HCT116 (cell line): ENCODE measurements at regions not wholly inside any gene's neighbourhood (a gene's known extent, or its start where the extent isn't known, plus 50 kb on each side); places are given as distances from the start of the nearest gene placed in this dataset.

Experiments
- ATAC-seq: fragments of 200-7000 bp; cut with Tn5 transposase; 2 replicates; pipeline ENCODE4 v1.9.1; 2020; ENCODE audit warnings: mild to moderate bottlenecking, moderate library complexity
- BruUV-seq: library from RNA; stranded (reverse); fragments of 400-500 nt; replicated peaks from 2 replicates; lab custom pipeline; 2021; lab: Mats Ljungman, UMichigan
- CTCF ChIA-PET: fragments of 300-600 bp; sonication (Branson Sonifier 250); formaldehyde crosslinking; loops from one replicate; lab custom pipeline; 2021; ENCODE audit warnings: antibody characterized with exemption; lab: Charles Lee
- POLR2A ChIA-PET: fragments of 300-600, 350-600 bp; sonication (Branson Sonifier 250); formaldehyde crosslinking; loops from one replicate; lab custom pipeline; 2021; ENCODE audit warnings: antibody characterized with exemption; lab: Charles Lee
- RAD21 ChIA-PET, 2 experiments: fragments of 300-600 bp; sonication (Branson Sonifier 250); formaldehyde crosslinking; loops; one replicate each; lab custom pipeline; 2023; ENCODE audit warnings: low total read pairs in 2 of 2; ENCODE audit not compliant: uncharacterized antibody in 2 of 2, unreplicated experiment in 2 of 2, low non-redundant PET in 1 of 2; lab: Charles Lee
- DNase-seq: peaks from one replicate; pipeline ENCODE4 v3.0.0-alpha.2; 2010; ENCODE audit warnings: low read depth, low spot score
- H2AFZ ChIP-seq: fragments of 200-600 bp; shearing (Covaris generic), sonication (generic); 2 replicates; pipeline ENCODE4 v1.6.1; 2017; ENCODE audit warnings: low read depth, mixed run types, mixed read lengths, antibody characterized with exemption, low read length; ENCODE audit not compliant: poor library complexity, severe bottlenecking
- H3K27ac ChIP-seq: 2 replicates; pipeline ENCODE4 v1.5.1; 2012; ENCODE audit warnings: low read depth, low read length
- H3K27me3 ChIP-seq: fragments of 200-600 bp; sonication (generic); 2 replicates; pipeline ENCODE4 v1.6.1; 2016; ENCODE audit warnings: mixed run types, low read length, mixed read lengths; ENCODE audit not compliant: insufficient read depth
- H3K36me3 ChIP-seq, 2 experiments: fragments of 200-500 bp in 1 of 2; fragments of 200-600 bp in 1 of 2; sonication (Bioruptor generic) in 1 of 2; sonication (generic) in 1 of 2; 2 replicates each; pipeline versions ENCODE4 v1.5.1 to v1.6.1; 2014 to 2016; ENCODE audit warnings: low read length in 2 of 2, inconsistent platforms in 1 of 2, mixed read lengths in 1 of 2, mixed run types in 1 of 2; ENCODE audit not compliant: insufficient read depth in 2 of 2, control insufficient read depth in 1 of 2
- H3K4me1 ChIP-seq, 2 experiments: fragments of 200-600 bp in 1 of 2; sonication (generic) in 1 of 2; 2 replicates each; pipeline versions ENCODE4 v1.5.1 to v1.6.1; 2012 to 2017; ENCODE audit warnings: low read length in 2 of 2, inconsistent platforms in 1 of 2, mild to moderate bottlenecking in 1 of 2, mixed read lengths in 1 of 2, mixed run types in 1 of 2, moderate library complexity in 1 of 2; ENCODE audit not compliant: insufficient read depth in 2 of 2, control insufficient read depth in 1 of 2
- H3K4me2 ChIP-seq: fragments of 200-600 bp; sonication (generic); 2 replicates; pipeline ENCODE4 v1.6.1; 2017; ENCODE audit warnings: mixed run types, low read length, mixed read lengths
- H3K4me3 ChIP-seq, 2 experiments: fragments of 200-600 bp in 1 of 2; sonication (generic) in 1 of 2; replicated peaks in 1 of 2; 2 replicates each; pipeline ENCODE4 v1.5.1; 2011 to 2016; ENCODE audit warnings: low read length in 2 of 2, control low read depth in 1 of 2, low read depth in 1 of 2, mild to moderate bottlenecking in 1 of 2, mixed read lengths in 1 of 2, mixed run types in 1 of 2
- H3K79me2 ChIP-seq: fragments of 200-600 bp; sonication (generic); 2 replicates; pipeline ENCODE4 v1.6.1; 2017; ENCODE audit warnings: mild to moderate bottlenecking, mixed run types, low read length, moderate library complexity, mixed read lengths; ENCODE audit not compliant: insufficient read depth
- H3K9ac ChIP-seq: fragments of 200-600 bp; sonication (generic); 2 replicates; pipeline ENCODE4 v1.6.1; 2016; ENCODE audit warnings: low read length, mixed read lengths
- H3K9me2 ChIP-seq: fragments of 200-600 bp; sonication (generic), shearing (Covaris generic); 2 replicates; pipeline ENCODE4 v1.6.1; 2017; ENCODE audit warnings: mixed run types, mild to moderate bottlenecking, moderate library complexity; ENCODE audit not compliant: insufficient read depth
- H3K9me3 ChIP-seq, 2 experiments: fragments of 200-500 bp in 1 of 2; fragments of 200-600 bp in 1 of 2; sonication (Bioruptor generic) in 1 of 2; sonication (generic) in 1 of 2; 2 replicates each; pipeline ENCODE4 v1.6.1; 2014 to 2017; ENCODE audit warnings: low read length in 2 of 2, mixed read lengths in 2 of 2, inconsistent platforms in 1 of 2, low read depth in 1 of 2, mild to moderate bottlenecking in 1 of 2, mixed run types in 1 of 2, moderate library complexity in 1 of 2; ENCODE audit not compliant: control insufficient read depth in 1 of 2, insufficient read depth in 1 of 2
- H4K20me1 ChIP-seq: fragments of 200-600 bp; sonication (generic), shearing (Covaris generic); 2 replicates; pipeline ENCODE4 v1.6.1; 2017; ENCODE audit warnings: mixed run types, mild to moderate bottlenecking, moderate library complexity; ENCODE audit not compliant: insufficient read depth
- ATF3 ChIP-seq: IDR thresholded peaks from 2 replicates; pipeline ENCODE4 v1.6.1; 2012
- CTCF ChIP-seq, 3 experiments: fragments of 200-600 bp in 1 of 3; sonication (generic) in 1 of 3; IDR thresholded peaks in 2 of 3; conservative IDR thresholded peaks in 1 of 3; 2 replicates each; pipeline ENCODE4 v1.5.1; 2012 to 2017; ENCODE audit warnings: low read depth in 2 of 3, low read length in 2 of 3, antibody characterized with exemption in 1 of 3, borderline replicate concordance in 1 of 3, control low read depth in 1 of 3, mild to moderate bottlenecking in 1 of 3, mixed read lengths in 1 of 3, mixed run types in 1 of 3, moderate library complexity in 1 of 3; ENCODE audit not compliant: insufficient read depth in 1 of 3
- EZH2 ChIP-seq: fragments of 200-600 bp; sonication (generic); IDR thresholded peaks from 2 replicates; pipeline ENCODE4 v1.6.1; 2017; ENCODE audit warnings: antibody characterized with exemption, mixed run types
- EZH2phosphoT487 ChIP-seq: fragments of 200-600 bp; IDR thresholded peaks from 2 replicates; pipeline ENCODE4 v1.6.1; 2018; ENCODE audit warnings: antibody characterized with exemption, borderline replicate concordance
- FOSL1 ChIP-seq: IDR thresholded peaks from 2 replicates; pipeline ENCODE4 v1.6.1; 2012; ENCODE audit warnings: low read depth
- MAX ChIP-seq: IDR thresholded peaks from 2 replicates; pipeline ENCODE4 v1.6.1; 2012
- SIN3A ChIP-seq: IDR thresholded peaks from 2 replicates; pipeline ENCODE4 v1.6.1; 2012; ENCODE audit warnings: low read depth
- TCF7L2 ChIP-seq: IDR thresholded peaks from 2 replicates; pipeline ENCODE4 v1.7.0; 2011; ENCODE audit warnings: borderline replicate concordance, inconsistent platforms; ENCODE audit not compliant: insufficient read depth, insufficient read length; ENCODE audit errors: extremely low read depth
- ZBTB33 ChIP-seq: IDR thresholded peaks from 2 replicates; pipeline ENCODE4 v1.6.1; 2011; ENCODE audit warnings: mild to moderate bottlenecking, low read length, moderate library complexity; ENCODE audit not compliant: insufficient replicate concordance; ENCODE audit errors: extremely low read depth
- ZNF274 ChIP-seq: fragments of 200-500 bp; sonication (Bioruptor generic); IDR thresholded peaks from 2 replicates; pipeline ENCODE4 v1.6.1; 2014; ENCODE audit warnings: mild to moderate bottlenecking, low read depth, low read length, inconsistent platforms
- intact Hi-C: fragments of 100-400 bp; cut with micrococcal nuclease; formaldehyde crosslinking; loops from 2 replicates; pipeline ENCODE4 v1.10.0; 2022

DNA sequence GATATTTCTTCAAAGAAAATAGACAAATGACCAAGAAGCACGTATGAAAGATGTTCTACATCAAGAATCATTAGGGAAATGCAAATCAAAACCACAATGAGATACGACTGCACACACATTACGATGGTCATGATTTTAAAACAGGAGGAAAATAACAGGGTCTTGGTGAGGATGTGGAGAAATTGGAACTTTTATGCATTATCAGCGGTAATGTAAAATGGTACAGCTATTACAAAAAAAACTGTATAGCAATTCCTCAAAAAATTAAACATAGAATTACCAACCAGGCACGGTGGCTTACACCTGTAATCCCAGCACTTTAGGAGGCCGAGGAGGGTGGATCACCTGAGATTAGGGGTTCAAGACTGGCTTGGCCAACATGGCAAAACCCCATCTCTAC is 178.8 kb upstream of the NEBL start:
- Histone ChIP-seq H3K27me3 (no peaks in the 10 kb centered on the region), H3K9me3 (no peaks in the 10 kb centered on the region), H3K27ac (no peak overlapping the region), H3K9me2 (no peaks in the 10 kb centered on the region), H3K36me3 (no peaks in the 10 kb centered on the region), H3K4me1 (peaks cover 0 to 5% of the 10 kb centered on the region in 2 experiments; a peak in 2 of 4 replicates), H3K79me2 (no peaks in the 10 kb centered on the region), H3K4me3 (no peak overlapping the region), H2AFZ (no peak overlapping the region), H4K20me1 (no peaks in the 10 kb centered on the region), H3K4me2 (no peak overlapping the region), H3K9ac (no peak overlapping the region)
- ChIA-PET POLR2A (no interaction called here), CTCF (no interaction called here), RAD21 (no interaction called here)
- BruUV-seq: no TSS peak
- DNase-seq: no peak
- no peak for ATAC-seq
- intact Hi-C loops: loop anchor here (5.0 kb wide), 2 partner anchors 219 to 656 kb away; no protein-coding TSS in a partner anchor
- no peak for TF ChIP-seq TCF7L2
- TF ChIP-seq ZNF274: no peak
- no peak for TF ChIP-seq CTCF (IDR thresholded peaks at IDR 0.05 in 2 of 3, conservative IDR thresholded peaks at IDR 0.05 in 1 of 3; ENCODE audit: borderline replicate concordance in 1 of 3, insufficient read depth in 1 of 3, low read depth in 2 of 3, low read length in 2 of 3)
- no peak for TF ChIP-seq ZBTB33
- no peak for TF ChIP-seq SIN3A
- no peak for TF ChIP-seq FOSL1
- TF ChIP-seq EZH2: no peak
- TF ChIP-seq MAX: no peak
- TF ChIP-seq ATF3: no peak
- TF ChIP-seq EZH2phosphoT487: no peak
